ENCODE measurements at regions not wholly inside any gene's neighbourhood (a gene's known extent, or its start where the extent isn't known, plus 50 kb on each side); places are given as distances from the start of the nearest gene placed in this dataset.

- H3K9me3 ChIP-seq: no peaks in the 10 kb centered on the region
- intact Hi-C loops (cut with DNase I): no loop called here
- no peak overlapping the region for H3K27ac ChIP-seq
These were observed 115.1 kb upstream of the SLC38A2 start for GRCh38 chr12:46487567-46488131.

GRCh38 chr12:46486588-46486987 is 114.0 kb upstream of the SLC38A2 start:
- Histone ChIP-seq H3K27me3 (replicated peaks; ENCODE audit: insufficient read depth) (no peaks in the 10 kb centered on the region), H3K4me1 (replicated peaks) (no peaks in the 10 kb centered on the region), H3K4me3 (no peak overlapping the region), H3K36me3 (no peaks in the 10 kb centered on the region), H3K27ac (no peak overlapping the region), H3K9me3 (no peaks in the 10 kb centered on the region)
- DNase-seq (ENCODE audit: low spot score): no peak
- TF ChIP-seq POLR2AphosphoS5 (IDR thresholded peaks at IDR 0.05) (no peak), CTCF (IDR thresholded peaks at IDR 0.05) (no peak), POLR2A (IDR thresholded peaks at IDR 0.05) (no peak)
- intact Hi-C loops (cut with DNase I): no loop called here

More at GRCh38 chr12:46487567-46488131, 115.1 kb upstream of the SLC38A2 start:
- WGBS: 87% methylated on average over 7 of the region's 7 CpGs
- Histone ChIP-seq H3K36me3 (no peaks in the 10 kb centered on the region), H3K4me3 (no peak overlapping the region), H3K27me3 (replicated peaks; ENCODE audit: insufficient read depth) (no peaks in the 10 kb centered on the region), H3K4me1 (replicated peaks) (no peaks in the 10 kb centered on the region)
- no peak for DNase-seq (ENCODE audit: low spot score)
- TF ChIP-seq CTCF (IDR thresholded peaks at IDR 0.05) (no peak), POLR2AphosphoS5 (IDR thresholded peaks at IDR 0.05) (no peak)

GRCh38 chr12:46485853-46486252 is 113.3 kb upstream of the SLC38A2 start:
- no peak for DNase-seq (ENCODE audit: low spot score)
- TF ChIP-seq CTCF (IDR thresholded peaks at IDR 0.05): no peak
- no peak for TF ChIP-seq POLR2A (IDR thresholded peaks at IDR 0.05)
- TF ChIP-seq POLR2AphosphoS5 (IDR thresholded peaks at IDR 0.05): no peak
- WGBS: 95% methylated on average over 5 of the region's 5 CpGs
- no peaks in the 10 kb centered on the region for H3K9me3 ChIP-seq
- H3K27ac ChIP-seq: no peak overlapping the region
- intact Hi-C loops (cut with DNase I): no loop called here
- no peaks in the 10 kb centered on the region for H3K36me3 ChIP-seq
- no peaks in the 10 kb centered on the region for H3K4me1 ChIP-seq (replicated peaks)
- H3K4me3 ChIP-seq: no peak overlapping the region
- no peaks in the 10 kb centered on the region for H3K27me3 ChIP-seq (replicated peaks; ENCODE audit: insufficient read depth)

GRCh38 chr12:46484396-46485061 is 112.0 kb upstream of the SLC38A2 start:
- no peaks in the 10 kb centered on the region for H3K27me3 ChIP-seq (replicated peaks; ENCODE audit: insufficient read depth)
- no peaks in the 10 kb centered on the region for H3K4me1 ChIP-seq (replicated peaks)
- intact Hi-C loops (cut with DNase I): no loop called here
- no peak overlapping the region for H3K4me3 ChIP-seq
- TF ChIP-seq POLR2AphosphoS5 (IDR thresholded peaks at IDR 0.05) (no peak), CTCF (IDR thresholded peaks at IDR 0.05) (no peak), POLR2A (IDR thresholded peaks at IDR 0.05) (no peak)
- 91% methylated on average over 6 of the region's 6 CpGs for WGBS
- H3K27ac ChIP-seq: no peak overlapping the region
- no peak for DNase-seq (ENCODE audit: low spot score)
- no peaks in the 10 kb centered on the region for H3K36me3 ChIP-seq
- H3K9me3 ChIP-seq: no peaks in the 10 kb centered on the region
